GM19043 (cell line): ENCODE measurements at regions not wholly inside any gene's neighbourhood (a gene's known extent, or its start where the extent isn't known, plus 50 kb on each side); places are given as distances from the start of the nearest gene placed in this dataset.

Experiments used
- ATAC-seq: cut with Tn5 transposase; IDR thresholded peaks from one replicate; pipeline ENCODE4 v1.9.1; 2021; ENCODE audit warnings: low read depth; ENCODE audit not compliant: unreplicated experiment

- ATAC-seq: no peak
Measured at GRCh38 chr21:26659757-26660156, 86.7 kb upstream of the CYYR1 start.

DNA sequence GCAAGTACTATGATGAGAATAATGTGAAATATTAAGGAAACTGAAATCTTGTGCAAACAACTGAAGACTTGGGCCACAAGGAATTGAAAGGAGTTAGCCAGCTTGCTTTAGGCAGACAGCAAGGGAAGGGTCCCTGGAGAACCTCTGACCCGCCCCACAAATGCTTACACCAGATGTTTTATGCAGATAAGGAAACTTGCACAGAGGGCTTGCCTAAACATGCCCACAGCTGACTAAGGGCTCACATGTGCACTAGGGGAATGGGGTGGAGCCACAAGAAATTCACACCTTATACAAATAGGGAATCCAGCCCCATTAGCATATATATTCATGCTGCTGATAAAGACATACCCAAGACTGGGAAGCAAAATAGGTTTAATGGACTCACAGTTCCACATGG lies 86.1 kb upstream of the CYYR1 start:
- no peak for ATAC-seq

GRCh38 chr21:26655460-26655859 lies 82.4 kb upstream of the CYYR1 start:
- ATAC-seq: no peak

DNA sequence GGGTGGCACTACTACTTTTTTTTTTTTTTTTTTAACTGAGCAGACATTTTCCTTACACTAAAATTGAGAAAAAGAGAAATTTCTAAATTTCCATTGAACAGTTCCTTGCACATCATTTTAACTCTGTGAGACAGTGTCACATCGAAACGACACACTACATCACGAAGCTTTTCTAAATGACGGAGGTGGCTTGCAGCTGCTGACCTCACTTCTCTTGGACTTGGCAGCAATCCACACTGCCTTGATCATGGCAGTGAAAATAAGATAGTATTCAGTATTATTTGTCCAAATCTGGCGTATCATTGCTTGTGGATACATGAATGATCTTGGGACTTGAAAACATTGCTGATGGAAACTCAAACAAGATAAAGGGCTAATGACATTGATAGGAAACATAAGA lies 80.3 kb upstream of the CYYR1 start:
- no peak for ATAC-seq

DNA sequence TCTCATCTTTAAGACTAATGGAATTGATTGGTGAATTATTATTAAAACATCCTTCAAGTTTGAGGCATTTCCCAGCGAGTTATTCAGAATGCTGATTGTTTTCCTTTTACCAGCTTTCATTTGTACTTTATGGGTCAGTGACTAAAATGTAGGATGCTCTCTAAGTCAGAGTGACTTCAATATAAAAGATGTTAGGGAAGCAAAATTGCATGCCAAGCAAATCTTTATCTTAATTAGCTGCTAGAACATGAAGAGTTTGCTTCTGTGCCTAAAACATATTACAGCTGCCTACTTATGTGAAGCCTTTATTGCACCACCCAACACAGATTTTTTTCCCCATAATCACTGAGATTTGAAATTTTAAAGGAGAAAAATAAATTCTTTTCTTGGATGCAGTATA lies 79.8 kb upstream of the CYYR1 start:
- ATAC-seq: no peak

GRCh38 chr21:26641062-26641461 lies 68.0 kb upstream of the CYYR1 start:
- no peak for ATAC-seq

- no peak for ATAC-seq
Measured at GRCh38 chr21:26637201-26637745, 64.2 kb upstream of the CYYR1 start.

GRCh38 chr21:26635681-26636080 lies 62.6 kb upstream of the CYYR1 start:
- ATAC-seq: no peak

DNA sequence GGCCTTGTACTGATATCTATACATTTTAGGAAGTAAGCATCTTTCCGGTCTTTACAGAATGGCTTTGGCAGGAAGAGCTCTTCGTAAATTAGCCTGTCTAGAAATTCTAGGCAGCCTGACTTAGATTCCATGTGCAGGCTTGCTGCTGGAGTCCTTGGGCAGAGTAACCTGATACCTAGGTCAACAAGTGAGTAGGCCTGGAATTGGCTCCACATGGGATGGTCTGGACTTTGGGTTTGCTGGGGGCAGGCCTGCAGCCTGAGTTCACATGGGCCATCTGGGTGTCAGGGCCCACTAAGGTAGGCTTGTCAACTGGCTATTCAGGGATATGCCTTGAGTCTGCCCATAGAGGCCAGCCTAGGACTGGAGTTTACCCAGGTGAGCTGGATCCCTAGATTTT lies 59.6 kb upstream of the CYYR1 start:
- no peak for ATAC-seq

- no peak for ATAC-seq
Measured at GRCh38 chr21:26626187-26626586, 53.1 kb upstream of the CYYR1 start.

GRCh38 chr21:26624983-26625519 lies 52.0 kb upstream of the CYYR1 start:
- no peak for ATAC-seq
